ENCODE measurements at regions not wholly inside any gene's neighbourhood (a gene's known extent, or its start where the extent isn't known, plus 50 kb on each side); places are given as distances from the start of the nearest gene placed in this dataset.
"Not testable (repeated sequence)": the region's sequence is repeated elsewhere in the genome, so short reads cannot be mapped to it uniquely, and the experiment has no call there.

- no peak for DNase-seq (ENCODE audit: low read depth)
These were observed 205.5 kb downstream of the EMX2 start for GRCh38 chr10:117748058-117748457.

- no peak for DNase-seq (ENCODE audit: low read depth)
These were observed 208.1 kb downstream of the EMX2 start for GRCh38 chr10:117750616-117751015.

GRCh38 chr10:117751259-117751658 lies 208.7 kb downstream of the EMX2 start:
- DNase-seq (ENCODE audit: low read depth): no peak

GRCh38 chr10:117752103-117752502 lies 209.6 kb downstream of the EMX2 start:
- no peak for DNase-seq (ENCODE audit: low read depth)

GRCh38 chr10:117754770-117755658 lies 212.5 kb downstream of the EMX2 start:
- no peak for DNase-seq (ENCODE audit: low read depth)

- no peak for DNase-seq (ENCODE audit: low read depth)
These were observed 213.1 kb downstream of the EMX2 start for GRCh38 chr10:117755659-117756014.

- no peak for DNase-seq (ENCODE audit: low read depth)
These were observed 214.7 kb downstream of the EMX2 start for GRCh38 chr10:117757086-117757720.

GRCh38 chr10:117759266-117759665 lies 216.7 kb downstream of the EMX2 start:
- DNase-seq (ENCODE audit: low read depth): no peak

GRCh38 chr10:117761695-117762094 lies 219.1 kb downstream of the EMX2 start:
- DNase-seq (ENCODE audit: low read depth): no peak

- no peak for DNase-seq (ENCODE audit: low read depth)
These were observed 219.7 kb downstream of the EMX2 start for GRCh38 chr10:117762126-117762818.

- DNase-seq (ENCODE audit: low read depth): peak; percentile 28
These were observed 220.2 kb downstream of the EMX2 start for GRCh38 chr10:117762819-117763172.

- no peak for DNase-seq (ENCODE audit: low read depth)
These were observed 221.0 kb downstream of the EMX2 start for GRCh38 chr10:117763528-117763927.

- DNase-seq (ENCODE audit: low read depth): no peak
These were observed 225.9 kb downstream of the EMX2 start for GRCh38 chr10:117768333-117769042.

GRCh38 chr10:117775526-117775925 lies 233.0 kb downstream of the EMX2 start:
- DNase-seq (ENCODE audit: low read depth): no peak

- not testable (repeated sequence) for DNase-seq (ENCODE audit: low read depth)
These were observed 234.7 kb downstream of the EMX2 start for GRCh38 chr10:117777222-117777621.

GRCh38 chr10:117778241-117778640 lies 235.7 kb downstream of the EMX2 start:
- no peak for DNase-seq (ENCODE audit: low read depth)

- no peak for DNase-seq (ENCODE audit: low read depth)
These were observed 237.9 kb downstream of the EMX2 start for GRCh38 chr10:117780411-117780810.

- no peak for DNase-seq (ENCODE audit: low read depth)
These were observed 238.8 kb downstream of the EMX2 start for GRCh38 chr10:117781216-117781831.

- DNase-seq (ENCODE audit: low read depth): no peak
These were observed 239.7 kb downstream of the EMX2 start for GRCh38 chr10:117782276-117782675.

- no peak for DNase-seq (ENCODE audit: low read depth)
These were observed 241.3 kb downstream of the EMX2 start for GRCh38 chr10:117783698-117784395.

- no peak for DNase-seq (ENCODE audit: low read depth)
These were observed 242.2 kb downstream of the EMX2 start for GRCh38 chr10:117784776-117785175.
